GF-D8 (cell line): ENCODE measurements at regions not wholly inside any gene's neighbourhood (a gene's known extent, or its start where the extent isn't known, plus 50 kb on each side); places are given as distances from the start of the nearest gene placed in this dataset.
A peak's percentile ranks its signal among the peaks of the same experiment; 100 is the strongest.

Experiments used
- DNase-seq: peaks from one replicate; lab custom pipeline; 2025; lab: John Stamatoyannopoulos, UW

GRCh38 chr13:34414616-34415015 is 527.5 kb upstream of the NBEA start:
- no peak for DNase-seq

GRCh38 chr13:34416971-34417380 is 525.1 kb upstream of the NBEA start:
- DNase-seq: no peak

GRCh38 chr13:34417896-34418295 is 524.2 kb upstream of the NBEA start:
- DNase-seq: no peak

GRCh38 chr13:34419025-34419424 is 523.0 kb upstream of the NBEA start:
- DNase-seq: no peak

GRCh38 chr13:34419755-34420154 is 522.3 kb upstream of the NBEA start:
- DNase-seq: no peak

GRCh38 chr13:34420702-34421346 is 521.2 kb upstream of the NBEA start:
- no peak for DNase-seq

- DNase-seq: no peak
Measured at GRCh38 chr13:34421347-34421719, 520.7 kb upstream of the NBEA start.

- no peak for DNase-seq
Measured at GRCh38 chr13:34421858-34422475, 520.1 kb upstream of the NBEA start.

- DNase-seq: no peak
Measured at GRCh38 chr13:34422956-34423355, 519.1 kb upstream of the NBEA start.

GRCh38 chr13:34425327-34425949 is 516.6 kb upstream of the NBEA start:
- DNase-seq: no peak

GRCh38 chr13:34428911-34429310 is 513.2 kb upstream of the NBEA start:
- no peak for DNase-seq

GRCh38 chr13:34430294-34430693 is 511.8 kb upstream of the NBEA start:
- DNase-seq: no peak

- DNase-seq: no peak
Measured at GRCh38 chr13:34431827-34432581, 510.1 kb upstream of the NBEA start.

- DNase-seq: no peak
Measured at GRCh38 chr13:34435338-34435737, 506.7 kb upstream of the NBEA start.

GRCh38 chr13:34437873-34438272 is 504.2 kb upstream of the NBEA start:
- DNase-seq: no peak

- DNase-seq: no peak
Measured at GRCh38 chr13:34452831-34453230, 489.2 kb upstream of the NBEA start.

- no peak for DNase-seq
Measured at GRCh38 chr13:34458756-34459715, 483.0 kb upstream of the NBEA start.

GRCh38 chr13:34459856-34460255 is 482.2 kb upstream of the NBEA start:
- peak; percentile 62 for DNase-seq

GRCh38 chr13:34462843-34463242 is 479.2 kb upstream of the NBEA start:
- DNase-seq: no peak

GRCh38 chr13:34464011-34464410 is 478.1 kb upstream of the NBEA start:
- DNase-seq: no peak

GRCh38 chr13:34465423-34465922 is 476.6 kb upstream of the NBEA start:
- no peak for DNase-seq

- DNase-seq: no peak
Measured at GRCh38 chr13:34466301-34466700, 475.8 kb upstream of the NBEA start.
